B cell (primary cell): ENCODE measurements at regions not wholly inside any gene's neighbourhood (a gene's known extent, or its start where the extent isn't known, plus 50 kb on each side); places are given as distances from the start of the nearest gene placed in this dataset.
"Not testable (repeated sequence)": the region's sequence is repeated elsewhere in the genome, so short reads cannot be mapped to it uniquely, and the experiment has no call there.

ENCODE experiments used
- CTCF ChIP-seq: fragments of 200-600 bp; IDR thresholded peaks from one replicate; pipeline ENCODE4 v1.8.0; 2022; ENCODE audit warnings: antibody characterized with exemption, mild to moderate bottlenecking
- EZH2 ChIP-seq: IDR thresholded peaks from 2 replicates; pipeline ENCODE4 v1.6.1; 2012; ENCODE audit warnings: borderline replicate concordance, low read depth, mild to moderate bottlenecking, moderate library complexity, low read length; ENCODE audit not compliant: insufficient read depth, poor library complexity, severe bottlenecking

DNA sequence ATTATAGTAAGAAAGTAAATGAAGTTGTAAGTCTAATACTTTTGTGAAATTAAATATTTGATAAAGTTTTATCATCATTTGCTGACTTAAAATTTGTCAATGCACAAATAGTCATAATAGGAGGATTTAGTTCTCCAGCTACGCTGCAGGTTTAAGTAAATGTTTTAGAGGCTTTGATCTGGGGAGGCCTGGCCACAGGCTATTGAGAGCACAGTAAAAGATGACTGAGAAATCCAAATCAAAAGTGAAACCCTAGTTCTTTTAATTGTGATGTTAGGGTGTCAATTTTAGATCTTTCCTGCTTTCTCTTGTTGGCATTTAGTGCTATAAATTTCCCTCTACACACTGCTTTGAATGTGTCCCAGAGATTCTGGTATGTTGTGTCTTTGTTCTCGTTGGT, 694.3 kb upstream of the ZNF385D start:
- not testable (repeated sequence) for TF ChIP-seq CTCF, EZH2
